Endothelial cell of umbilical vein (primary cell): ENCODE measurements at regions not wholly inside any gene's neighbourhood (a gene's known extent, or its start where the extent isn't known, plus 50 kb on each side); places are given as distances from the start of the nearest gene placed in this dataset.
"Not testable (repeated sequence)": the region's sequence is repeated elsewhere in the genome, so short reads cannot be mapped to it uniquely, and the experiment has no call there.

ENCODE experiments used
- BruUV-seq: library from RNA; stranded (reverse); fragments of 400-500 nt; replicated peaks from 2 replicates; lab custom pipeline; 2021; lab: Mats Ljungman, UMichigan
- CTCF ChIA-PET: fragments of 300-600, 350-600 bp; sonication (Branson Sonifier 250); formaldehyde crosslinking; loops from one replicate; lab custom pipeline; 2021; ENCODE audit warnings: antibody characterized with exemption, inconsistent platforms; lab: Charles Lee
- POLR2A ChIA-PET: fragments of 300-600, 350-600 bp; sonication (Branson Sonifier 250); formaldehyde crosslinking; loops from one replicate; lab custom pipeline; 2021; ENCODE audit warnings: antibody characterized with exemption, inconsistent platforms; lab: Charles Lee
- DNase-seq: peaks from one replicate; pipeline ENCODE4 v3.0.0-alpha.2; 2011; ENCODE audit warnings: low read depth, low spot score
- FAIRE-seq: peaks from 2 replicates; lab custom pipeline; 2011; peaks lifted over from hg19 to GRCh38; lab: Jason Lieb, UNC
- H2AFZ ChIP-seq: 2 replicates; pipeline ENCODE4 v1.6.0; 2012; ENCODE audit warnings: low read depth, low read length, control low read depth, inconsistent platforms
- H3K27ac ChIP-seq: 2 replicates; pipeline ENCODE4 v1.5.1; 2011; ENCODE audit warnings: low read depth, mild to moderate bottlenecking, control low read depth, low read length, moderate library complexity; ENCODE audit not compliant: insufficient read depth
- H3K27me3 ChIP-seq, 2 experiments: 2 replicates each; pipeline versions ENCODE4 v1.6.0 to v1.6.1; 2011; ENCODE audit warnings: low read length in 2 of 2, mixed read lengths in 1 of 2; ENCODE audit not compliant: control insufficient read depth in 2 of 2, insufficient read depth in 2 of 2
- H3K36me3 ChIP-seq, 2 experiments: 2 replicates in 1 of 2; 3 replicates in 1 of 2; pipeline ENCODE4 v1.5.1; 2011; ENCODE audit warnings: low read length in 2 of 2, mild to moderate bottlenecking in 1 of 2, moderate library complexity in 1 of 2; ENCODE audit not compliant: control insufficient read depth in 2 of 2, insufficient read depth in 2 of 2; ENCODE audit errors: extremely low read depth in 1 of 2
- H3K4me1 ChIP-seq: 3 replicates; pipeline ENCODE4 v1.5.1; 2011; ENCODE audit warnings: mild to moderate bottlenecking, low read length; ENCODE audit not compliant: control insufficient read depth, insufficient read depth; ENCODE audit errors: extremely low read depth
- H3K4me2 ChIP-seq: 2 replicates; pipeline ENCODE4 v1.6.1; 2011; ENCODE audit warnings: low read length, control low read depth, mixed read lengths; ENCODE audit not compliant: insufficient read depth
- H3K4me3 ChIP-seq, 3 experiments: fragments of 200-600 bp in 1 of 3; sonication (generic), shearing (Covaris generic) in 1 of 3; replicated peaks in 1 of 3; 2 replicates each; pipeline ENCODE4 v1.5.1; 2011 to 2016; ENCODE audit warnings: control low read depth in 3 of 3, low read length in 3 of 3, mild to moderate bottlenecking in 2 of 3, inconsistent platforms in 1 of 3, low read depth in 1 of 3, moderate library complexity in 1 of 3; ENCODE audit not compliant: insufficient read depth in 1 of 3
- H3K79me2 ChIP-seq: 2 replicates; pipeline ENCODE4 v1.6.0; 2012; ENCODE audit warnings: low read length, inconsistent platforms; ENCODE audit not compliant: control insufficient read depth, insufficient read depth
- H3K9ac ChIP-seq: replicated peaks from 2 replicates; pipeline ENCODE3; 2011; ENCODE audit warnings: low read length, control low read depth; ENCODE audit not compliant: insufficient read depth; ENCODE audit errors: extremely low read depth
- H3K9me1 ChIP-seq: replicated peaks from 3 replicates; pipeline ENCODE4 v1.6.0; 2011; ENCODE audit warnings: mild to moderate bottlenecking, low read length; ENCODE audit not compliant: control insufficient read depth, insufficient read depth; ENCODE audit errors: extremely low read depth
- H3K9me3 ChIP-seq: replicated peaks from 2 replicates; pipeline ENCODE4 v1.5.1; 2012; ENCODE audit warnings: low read length, inconsistent platforms; ENCODE audit not compliant: control insufficient read depth, insufficient read depth
- H4K20me1 ChIP-seq: replicated peaks from 2 replicates; pipeline ENCODE3; 2011; ENCODE audit warnings: mild to moderate bottlenecking, low read length; ENCODE audit not compliant: control insufficient read depth, insufficient read depth; ENCODE audit errors: extremely low read depth
- CTCF ChIP-seq, 2 donors: IDR thresholded peaks; 1 replicate in 1 of 2; 2 replicates in 1 of 2; pipeline ENCODE4 v1.5.1; 2011; ENCODE audit warnings: low read length in 2 of 2, mild to moderate bottlenecking in 2 of 2, moderate library complexity in 2 of 2, control low read depth in 1 of 2, inconsistent platforms in 1 of 2, low read depth in 1 of 2; ENCODE audit not compliant: insufficient read depth in 1 of 2; ENCODE audit errors: extremely low read depth in 1 of 2
- EZH2 ChIP-seq: IDR thresholded peaks from 2 replicates; pipeline ENCODE4 v1.6.1; 2012; ENCODE audit warnings: borderline replicate concordance, low read depth, mild to moderate bottlenecking, moderate library complexity, low read length, inconsistent platforms; ENCODE audit not compliant: severe bottlenecking
- FOS ChIP-seq: IDR thresholded peaks from 2 replicates; pipeline ENCODE4 v1.6.1; 2011; ENCODE audit warnings: mild to moderate bottlenecking, low read length, moderate library complexity, borderline replicate concordance; ENCODE audit not compliant: insufficient read depth
- GATA2 ChIP-seq: IDR thresholded peaks from 2 replicates; pipeline ENCODE4 v1.7.0; 2011; ENCODE audit warnings: low read depth, mild to moderate bottlenecking, moderate library complexity, mixed read lengths, low read length; ENCODE audit not compliant: insufficient read length, insufficient read depth
- JUN ChIP-seq: IDR thresholded peaks from 2 replicates; pipeline ENCODE4 v1.6.1; 2011; ENCODE audit warnings: borderline replicate concordance, low read depth; ENCODE audit not compliant: insufficient read length, insufficient read depth
- MAX ChIP-seq: IDR thresholded peaks from 2 replicates; pipeline ENCODE4 v1.6.1; 2011; ENCODE audit not compliant: insufficient read depth, insufficient read length
- MYC ChIP-seq: IDR thresholded peaks from one replicate; pipeline ENCODE4 v1.6.1; 2011; ENCODE audit warnings: mild to moderate bottlenecking, low read depth, low read length
- POLR2A ChIP-seq: IDR thresholded peaks from 2 replicates; pipeline ENCODE4 v1.6.1; 2012; ENCODE audit warnings: low read depth, mild to moderate bottlenecking, control low read depth, low read length
- POLR2AphosphoS5 ChIP-seq: IDR thresholded peaks from 2 replicates; pipeline ENCODE4 v1.6.1; 2012; ENCODE audit warnings: low read depth, mild to moderate bottlenecking, control low read depth, low read length, moderate library complexity; ENCODE audit not compliant: insufficient read depth
- dilution Hi-C: fragments of 300-500 bp; cut with MboI; formaldehyde crosslinking; loops from one replicate; pipeline ENCODE4 v1.15.0; 2019; ENCODE audit warnings: low sequenced_read_pairs; ENCODE audit not compliant: extremely low pct_ligation_motif_present
- intact Hi-C: fragments of 100-400 bp; cut with micrococcal nuclease; formaldehyde crosslinking; loops from one replicate; pipeline ENCODE4 v1.10.0; 2022

DNA sequence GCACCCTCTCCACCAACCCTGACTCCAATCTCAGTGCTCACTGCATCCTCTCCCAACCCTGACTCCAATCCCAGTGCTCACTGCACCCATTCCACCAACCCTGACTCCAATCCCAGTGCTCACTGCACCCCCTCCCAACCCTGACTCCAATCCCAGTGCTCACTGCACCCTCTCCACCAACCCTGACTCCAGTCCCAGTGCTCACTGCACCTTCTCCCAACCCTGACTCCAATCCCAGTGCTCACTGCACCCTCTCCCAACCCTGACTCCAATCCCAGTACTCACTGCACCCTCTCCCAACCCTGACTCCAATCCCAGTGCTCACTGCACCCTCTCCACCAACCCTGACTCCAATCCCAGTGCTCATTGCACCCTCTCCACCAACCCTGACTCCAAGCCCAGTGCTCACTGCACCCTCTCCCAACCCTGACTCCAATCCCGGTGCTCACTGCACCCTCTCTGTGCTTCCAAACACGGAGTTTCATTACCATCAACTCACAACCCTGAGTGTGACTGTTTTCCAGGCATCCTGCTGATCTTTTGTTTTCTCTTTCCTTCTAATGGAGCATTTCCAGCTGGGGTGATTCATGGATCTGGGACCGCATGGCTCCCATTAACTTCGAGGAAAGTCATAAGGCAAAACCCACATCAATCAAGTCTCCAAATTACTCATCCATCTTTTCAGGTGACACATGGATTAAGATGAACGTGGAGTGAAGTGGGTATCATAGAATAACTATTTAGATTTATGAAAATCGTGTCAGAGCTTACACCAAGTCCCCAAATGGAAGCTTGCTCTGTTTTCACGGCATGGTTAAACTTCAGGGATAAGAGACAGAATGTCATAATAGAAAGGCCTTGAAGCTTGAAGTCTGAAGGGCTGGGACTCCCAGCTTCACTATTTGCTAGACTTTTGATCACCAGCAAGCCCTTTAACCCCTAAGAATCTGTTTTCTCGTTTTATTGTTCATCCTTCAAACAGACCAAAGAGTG is 135.3 kb upstream of the ZNF618 start:
- H3K4me1 ChIP-seq, H3K9ac ChIP-seq, H2AFZ ChIP-seq, H3K27ac ChIP-seq, H3K36me3 ChIP-seq, H4K20me1 ChIP-seq, intact Hi-C loops, POLR2A ChIA-PET, dilution Hi-C loops, BruUV-seq, H3K79me2 ChIP-seq, H3K4me3 ChIP-seq, H3K9me1 ChIP-seq, H3K4me2 ChIP-seq, H3K9me3 ChIP-seq: not testable (repeated sequence)
- peaks cover 7 to 16% of the 10 kb centered on the region in 2 experiments for H3K27me3 ChIP-seq
- DNase-seq (peak; percentile 22), FAIRE-seq (peak; percentile 31)
- CTCF ChIA-PET, result interaction anchor here (0.7 to 1.6 kb wide), 5 partner anchors 10 to 342 kb away, joined by 3 to 5 read pairs (median 4); no protein-coding TSS in a partner anchor

DNA sequence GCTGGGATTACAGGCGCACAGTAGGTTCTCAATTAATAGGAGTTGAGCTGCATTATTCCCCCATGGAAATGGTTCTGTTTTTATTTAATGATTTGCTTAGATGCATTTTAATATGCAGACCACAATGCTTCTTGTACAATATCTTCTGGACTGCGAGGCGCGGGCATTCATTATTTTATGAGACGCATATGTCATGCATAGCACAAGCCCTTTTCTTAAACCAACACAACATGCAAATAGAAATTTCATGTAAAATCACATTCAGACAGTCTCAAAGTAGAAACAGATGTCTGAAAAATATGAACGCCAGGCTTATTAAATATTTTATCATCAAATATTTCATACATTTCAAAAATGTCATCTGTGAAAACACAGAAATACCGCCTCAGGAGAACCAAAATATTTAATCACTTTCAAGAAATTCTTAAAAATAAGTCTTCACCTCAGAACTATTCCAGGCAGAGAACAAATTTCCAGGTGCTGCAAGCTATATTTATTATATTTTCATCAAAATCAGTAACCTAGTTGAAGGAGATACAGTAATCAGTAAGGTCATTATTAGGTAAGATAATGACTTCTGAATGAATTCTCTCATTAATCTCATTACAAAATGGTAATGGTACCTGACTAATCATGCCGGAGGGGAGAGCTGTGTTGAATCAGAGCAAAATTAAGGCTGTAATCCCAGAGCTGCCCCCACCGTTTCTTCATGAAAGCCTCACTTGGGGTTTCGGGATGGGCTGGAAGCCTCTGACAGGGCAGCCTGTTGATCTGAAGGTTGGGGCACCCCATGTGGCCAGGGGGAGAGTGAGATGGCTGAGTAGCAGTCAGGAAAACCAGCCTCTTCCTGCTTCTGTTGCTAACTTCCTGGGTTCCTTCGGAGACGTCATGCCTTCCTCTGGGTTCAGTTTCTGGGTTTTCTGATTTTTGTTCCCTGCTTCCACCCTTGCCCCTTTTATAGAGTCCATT is 133.9 kb upstream of the ZNF618 start:
- Histone ChIP-seq H3K36me3 (no peaks in the 10 kb centered on the region), H4K20me1 (no peaks in the 10 kb centered on the region), H3K4me3 (no peak overlapping the region), H2AFZ (no peak overlapping the region), H3K9me3 (no peaks in the 10 kb centered on the region), H3K27ac (no peak overlapping the region), H3K4me1 (no peaks in the 10 kb centered on the region), H3K9me1 (no peaks in the 10 kb centered on the region), H3K4me2 (no peak overlapping the region), H3K79me2 (no peaks in the 10 kb centered on the region), H3K27me3 (peaks cover 10 to 20% of the 10 kb centered on the region in 2 experiments), H3K9ac (no peak overlapping the region)
- DNase-seq (no peak), FAIRE-seq (no peak)
- no TSS peak for BruUV-seq
- intact Hi-C loops (no loop called here), dilution Hi-C loops (no loop called here)
- POLR2A ChIA-PET, result interaction anchor here (0.6 kb wide), 1 partner anchor 1047 kb away, joined by 5 read pairs; no protein-coding TSS in a partner anchor
- CTCF ChIA-PET, result interaction anchor here (0.7 to 1.6 kb wide), 2 partner anchors 135 to 340 kb away, joined by 3 to 5 read pairs; no protein-coding TSS in a partner anchor
- TF ChIP-seq POLR2AphosphoS5 (no peak), JUN (no peak), GATA2 (no peak), FOS (no peak), POLR2A (no peak), MYC (no peak), MAX (no peak), EZH2 (no peak), CTCF (IDR thresholded peaks at IDR 0.05; ENCODE audit: extremely low read depth in 1 of 2, insufficient read depth in 1 of 2, low read depth in 1 of 2, low read length in 2 of 2) (no peak)
